PC-9 (cell line): ENCODE measurements at regions not wholly inside any gene's neighbourhood (a gene's known extent, or its start where the extent isn't known, plus 50 kb on each side); places are given as distances from the start of the nearest gene placed in this dataset.

Experiments used
- BruUV-seq: library from RNA; stranded (reverse); fragments of 400-500 nt; replicated peaks from 2 replicates; lab custom pipeline; 2021; lab: Mats Ljungman, UMichigan
- CTCF ChIA-PET: fragments of 300-600 bp; sonication (Branson Sonifier 250); formaldehyde crosslinking; loops from one replicate; lab custom pipeline; 2022; ENCODE audit warnings: antibody characterized with exemption; lab: Charles Lee
- POLR2A ChIA-PET: fragments of 300-600 bp; sonication (Branson Sonifier 250); formaldehyde crosslinking; loops from one replicate; lab custom pipeline; 2022; ENCODE audit warnings: antibody characterized with exemption; ENCODE audit not compliant: unreplicated experiment; lab: Charles Lee
- DNase-seq, 2 experiments: peaks; one replicate each; pipeline versions ENCODE4 v3.0.0 to v3.0.0-alpha.2; 2015 to 2022; ENCODE audit warnings: mixed read lengths in 1 of 2
- H2AFZ ChIP-seq: fragments of 200-600 bp; sonication (generic); 2 replicates; pipeline ENCODE4 v1.8.1; 2017; ENCODE audit warnings: antibody characterized with exemption
- H3F3A ChIP-seq: fragments of 200-600 bp; sonication (generic); 2 replicates; pipeline ENCODE4 v1.8.1; 2017; ENCODE audit warnings: antibody characterized with exemption, mild to moderate bottlenecking, low read depth; ENCODE audit not compliant: insufficient read depth
- H3K27ac ChIP-seq: fragments of 200-600 bp; sonication (generic); 2 replicates; pipeline ENCODE4 v1.6.1; 2016; ENCODE audit warnings: mixed run types
- H3K27me3 ChIP-seq: fragments of 200-600 bp; sonication (generic); 2 replicates; pipeline ENCODE4 v1.6.1; 2016; ENCODE audit warnings: low read depth, mixed run types; ENCODE audit not compliant: insufficient read depth
- H3K36me3 ChIP-seq: fragments of 200-600 bp; sonication (generic); 2 replicates; pipeline ENCODE4 v1.6.1; 2016; ENCODE audit warnings: low read depth, mixed run types
- H3K4me1 ChIP-seq: fragments of 200-600 bp; sonication (generic); replicated peaks from 2 replicates; pipeline ENCODE4 v1.6.1; 2016; ENCODE audit warnings: mixed run types; ENCODE audit not compliant: insufficient read depth
- H3K4me2 ChIP-seq: fragments of 200-600 bp; sonication (generic); 2 replicates; pipeline ENCODE4 v1.6.1; 2017; ENCODE audit warnings: mixed run types
- H3K4me3 ChIP-seq: fragments of 200-600 bp; sonication (generic); 2 replicates; pipeline ENCODE4 v1.6.1; 2016; ENCODE audit warnings: mixed run types
- H3K79me2 ChIP-seq: fragments of 200-600 bp; sonication (generic); 2 replicates; pipeline ENCODE4 v1.6.1; 2017; ENCODE audit warnings: low read depth, mixed run types
- H3K9me2 ChIP-seq: fragments of 200-600 bp; sonication (generic); 2 replicates; pipeline ENCODE4 v1.8.1; 2017; ENCODE audit warnings: mild to moderate bottlenecking; ENCODE audit not compliant: insufficient read depth
- H3K9me3 ChIP-seq: fragments of 200-600 bp; sonication (generic); 2 replicates; pipeline ENCODE4 v1.8.1; 2016; ENCODE audit warnings: low read depth; ENCODE audit not compliant: insufficient read depth
- H4K20me1 ChIP-seq: fragments of 200-600 bp; sonication (generic); 2 replicates; pipeline ENCODE4 v1.8.1; 2017; ENCODE audit not compliant: insufficient read depth
- EZH2 ChIP-seq: fragments of 200-600 bp; sonication (generic); IDR thresholded peaks from 2 replicates; pipeline ENCODE4 v1.8.0; 2017; ENCODE audit warnings: antibody characterized with exemption, low read depth
- intact Hi-C: fragments of 100-400 bp; cut with micrococcal nuclease; formaldehyde crosslinking; loops from one replicate; pipeline ENCODE4 v1.10.0; 2022; ENCODE audit not compliant: unreplicated experiment
- TF ChIP-seq, protein P1 (sequence below): fragments of 200-600 bp; sonication (generic); conservative IDR thresholded peaks from 2 replicates; pipeline ENCODE4 v1.6.1; 2017; ENCODE audit warnings: mixed run types, antibody characterized with exemption, mild to moderate bottlenecking, moderate library complexity

DNA sequence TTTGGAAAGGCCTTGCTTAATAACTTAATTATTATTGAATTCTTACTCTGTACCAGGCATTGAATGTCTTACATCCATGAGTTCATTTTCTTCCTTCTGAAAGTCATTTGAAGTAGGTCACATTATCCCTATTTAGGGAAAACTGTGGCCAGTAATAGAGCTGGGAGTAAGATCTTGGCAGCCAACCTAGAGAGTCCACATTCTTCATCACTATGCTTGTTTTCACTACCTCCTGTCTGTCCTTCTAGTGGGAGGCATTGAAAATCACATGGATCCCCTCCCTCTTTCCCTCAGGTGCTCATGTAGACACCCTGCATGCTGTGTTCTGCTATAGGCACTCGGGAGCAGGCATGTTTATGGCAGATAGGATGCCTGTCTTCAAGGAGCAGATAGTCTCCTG, 154.9 kb downstream of the EBLN2 start:
- Histone ChIP-seq H3K27me3 (peaks cover 12% of the 10 kb centered on the region; the same call in 1 of the 2 replicates), H3K36me3 (no peaks in the 10 kb centered on the region), H3K79me2 (no peaks in the 10 kb centered on the region), H4K20me1 (no peaks in the 10 kb centered on the region), H3F3A (no peaks in the 10 kb centered on the region), H2AFZ (no peak overlapping the region), H3K9me2 (no peaks in the 10 kb centered on the region), H3K9me3 (no peaks in the 10 kb centered on the region), H3K4me2 (no peak overlapping the region), H3K4me3 (no peak overlapping the region), H3K27ac (no peak overlapping the region), H3K4me1 (no peaks in the 10 kb centered on the region)
- no peak for DNase-seq
- ChIA-PET CTCF (no interaction called here), POLR2A (no interaction called here)
- intact Hi-C loops = no loop called here
- BruUV-seq = no TSS peak
- TF ChIP-seq, protein P1, sequence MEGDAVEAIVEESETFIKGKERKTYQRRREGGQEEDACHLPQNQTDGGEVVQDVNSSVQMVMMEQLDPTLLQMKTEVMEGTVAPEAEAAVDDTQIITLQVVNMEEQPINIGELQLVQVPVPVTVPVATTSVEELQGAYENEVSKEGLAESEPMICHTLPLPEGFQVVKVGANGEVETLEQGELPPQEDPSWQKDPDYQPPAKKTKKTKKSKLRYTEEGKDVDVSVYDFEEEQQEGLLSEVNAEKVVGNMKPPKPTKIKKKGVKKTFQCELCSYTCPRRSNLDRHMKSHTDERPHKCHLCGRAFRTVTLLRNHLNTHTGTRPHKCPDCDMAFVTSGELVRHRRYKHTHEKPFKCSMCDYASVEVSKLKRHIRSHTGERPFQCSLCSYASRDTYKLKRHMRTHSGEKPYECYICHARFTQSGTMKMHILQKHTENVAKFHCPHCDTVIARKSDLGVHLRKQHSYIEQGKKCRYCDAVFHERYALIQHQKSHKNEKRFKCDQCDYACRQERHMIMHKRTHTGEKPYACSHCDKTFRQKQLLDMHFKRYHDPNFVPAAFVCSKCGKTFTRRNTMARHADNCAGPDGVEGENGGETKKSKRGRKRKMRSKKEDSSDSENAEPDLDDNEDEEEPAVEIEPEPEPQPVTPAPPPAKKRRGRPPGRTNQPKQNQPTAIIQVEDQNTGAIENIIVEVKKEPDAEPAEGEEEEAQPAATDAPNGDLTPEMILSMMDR = no peak
- no peak for TF ChIP-seq EZH2

DNA sequence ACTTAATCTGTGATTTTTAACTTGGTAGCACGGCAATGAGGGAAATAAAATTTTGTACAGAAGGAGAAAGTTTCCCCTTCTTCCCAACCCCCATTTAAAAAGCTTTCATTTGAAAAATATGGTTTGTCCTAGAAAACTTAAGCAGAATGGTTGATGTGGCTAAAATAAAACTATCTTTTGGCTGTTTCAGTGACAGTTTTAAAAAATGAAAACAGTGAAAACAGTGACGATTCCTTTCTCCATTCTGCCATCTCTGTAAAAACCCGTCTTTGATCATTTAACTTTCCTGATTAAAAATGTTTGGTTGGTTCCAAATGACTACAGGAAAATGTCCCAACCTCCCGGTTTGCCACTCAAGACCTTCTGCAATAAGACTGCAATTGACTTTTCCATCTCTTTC, 160.7 kb downstream of the EBLN2 start:
- ChIA-PET CTCF (no interaction called here), POLR2A (no interaction called here)
- no peak overlapping the region for H3K4me2 ChIP-seq
- TF ChIP-seq EZH2 = no peak
- TF ChIP-seq, protein P1 = no peak
- H4K20me1 ChIP-seq = no peaks in the 10 kb centered on the region
- intact Hi-C loops = no loop called here
- H3K79me2 ChIP-seq = no peaks in the 10 kb centered on the region
- no peak for DNase-seq
- H3K4me1 ChIP-seq = no peaks in the 10 kb centered on the region
- no TSS peak for BruUV-seq
- no peaks in the 10 kb centered on the region for H3F3A ChIP-seq
- H3K36me3 ChIP-seq = no peaks in the 10 kb centered on the region
- no peaks in the 10 kb centered on the region for H3K9me3 ChIP-seq
- no peak overlapping the region for H3K27ac ChIP-seq
- no peaks in the 10 kb centered on the region for H3K9me2 ChIP-seq
- no peak overlapping the region for H3K4me3 ChIP-seq
- H3K27me3 ChIP-seq = peaks cover 28% of the 10 kb centered on the region; the same call in 1 of the 2 replicates
- no peak overlapping the region for H2AFZ ChIP-seq

DNA sequence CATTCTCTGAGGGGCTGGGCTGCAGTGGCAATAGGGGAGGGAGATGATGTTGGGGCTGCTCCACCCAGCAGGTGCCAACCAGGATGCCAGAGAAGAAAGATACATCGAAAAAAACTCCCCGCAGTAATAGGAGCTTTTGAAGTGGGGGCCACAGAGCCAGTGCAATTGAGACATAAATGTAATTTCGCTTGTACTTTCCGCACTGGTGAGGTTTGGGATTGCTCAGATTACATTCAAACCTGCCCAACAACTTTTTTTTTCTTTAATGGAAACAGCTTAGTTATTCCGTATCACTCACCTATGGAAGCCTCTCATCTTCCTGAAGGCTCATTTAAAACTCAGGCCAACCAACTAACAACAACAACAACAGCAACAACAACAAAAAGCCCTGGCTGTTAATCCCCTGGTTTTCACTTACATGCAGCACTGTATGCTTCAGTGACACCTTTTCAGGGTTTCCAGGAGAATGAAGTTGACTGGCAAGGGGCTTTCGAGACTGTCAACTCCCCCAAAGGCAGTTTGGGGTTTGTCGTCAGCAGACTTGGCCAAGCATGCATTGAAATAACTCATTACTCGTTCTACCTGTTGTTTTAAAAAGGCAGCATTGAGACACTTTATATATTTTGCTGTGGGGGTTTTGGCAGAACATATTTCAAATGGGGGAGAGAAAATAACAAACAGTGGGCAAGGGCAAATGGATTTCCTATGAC, 163.8 kb downstream of the EBLN2 start:
- CTCF ChIA-PET = no interaction called here
- intact Hi-C loops = no loop called here
- peaks cover 26% of the 10 kb centered on the region; the same call in 1 of the 2 replicates for H3K27me3 ChIP-seq

More for the DNA sequence above, 163.8 kb downstream of the EBLN2 start:
- Histone ChIP-seq H3K9me3 (no peaks in the 10 kb centered on the region), H3K27ac (no peak overlapping the region), H3K9me2 (no peaks in the 10 kb centered on the region), H3K4me3 (no peak overlapping the region), H3K4me2 (no peak overlapping the region), H3K36me3 (no peaks in the 10 kb centered on the region), H3F3A (no peaks in the 10 kb centered on the region), H3K4me1 (no peaks in the 10 kb centered on the region), H3K79me2 (no peaks in the 10 kb centered on the region), H4K20me1 (no peaks in the 10 kb centered on the region), H2AFZ (no peak overlapping the region)
- no peak for DNase-seq
- POLR2A ChIA-PET = no interaction called here
- TF ChIP-seq, protein P1 = no peak
- TF ChIP-seq EZH2 = no peak
- no TSS peak for BruUV-seq
